Activated gamma-delta T cell treated with Interleukin-2 at 50 U/mL for 16 hours (primary cell): ENCODE measurements at regions not wholly inside any gene's neighbourhood (a gene's known extent, or its start where the extent isn't known, plus 50 kb on each side); places are given as distances from the start of the nearest gene placed in this dataset.

ENCODE experiments used
- DNase-seq: peaks from one replicate; pipeline ENCODE4 v3.0.0-alpha.2; 2020

- no peak for DNase-seq
Observed at GRCh38 chr3:102085431-102086176, 236.3 kb downstream of the NFKBIZ start.

GRCh38 chr3:102087236-102087635 lies 237.9 kb downstream of the NFKBIZ start:
- DNase-seq = no peak

GRCh38 chr3:102089239-102089638 lies 239.9 kb downstream of the NFKBIZ start:
- DNase-seq = no peak

DNA sequence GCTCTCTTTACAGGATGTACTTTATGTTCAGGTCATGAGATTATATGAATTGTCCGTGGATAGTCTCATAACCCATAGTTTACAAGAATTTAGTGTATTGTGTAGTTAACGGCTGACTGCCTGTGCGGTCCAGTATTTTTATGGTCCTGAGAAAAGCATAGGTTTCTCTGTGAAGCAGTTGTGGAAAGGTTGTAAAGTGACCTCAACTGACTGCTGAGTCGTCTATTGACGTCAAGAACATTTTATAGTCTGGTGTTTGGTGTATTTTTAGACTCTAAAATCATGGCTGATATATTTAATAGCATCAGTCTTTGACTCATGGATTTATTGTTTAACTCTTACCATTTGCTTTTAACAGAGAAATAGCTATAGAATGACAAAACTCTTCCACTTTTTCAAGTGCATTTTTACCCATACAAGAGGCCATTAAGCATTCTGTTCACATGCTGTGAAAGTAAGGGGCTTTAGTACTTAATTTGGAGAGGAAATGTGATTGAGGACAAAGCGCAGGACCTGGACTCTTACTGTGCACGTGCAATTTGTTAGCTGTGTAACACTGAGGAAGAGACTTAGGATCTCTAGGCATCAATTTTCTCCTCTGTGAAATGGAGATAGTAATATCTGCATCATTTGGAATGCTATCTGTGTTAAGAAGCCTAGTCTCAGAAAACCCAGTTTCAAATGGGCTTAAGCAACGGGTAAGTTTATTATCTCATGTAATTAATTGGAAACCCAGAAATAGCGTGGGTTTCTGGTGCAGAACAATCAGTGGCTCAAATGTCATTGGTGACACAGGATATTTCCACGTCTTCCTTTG lies 240.8 kb downstream of the NFKBIZ start:
- DNase-seq = no peak

GRCh38 chr3:102090721-102091045 lies 241.4 kb downstream of the NFKBIZ start:
- DNase-seq = no peak

DNA sequence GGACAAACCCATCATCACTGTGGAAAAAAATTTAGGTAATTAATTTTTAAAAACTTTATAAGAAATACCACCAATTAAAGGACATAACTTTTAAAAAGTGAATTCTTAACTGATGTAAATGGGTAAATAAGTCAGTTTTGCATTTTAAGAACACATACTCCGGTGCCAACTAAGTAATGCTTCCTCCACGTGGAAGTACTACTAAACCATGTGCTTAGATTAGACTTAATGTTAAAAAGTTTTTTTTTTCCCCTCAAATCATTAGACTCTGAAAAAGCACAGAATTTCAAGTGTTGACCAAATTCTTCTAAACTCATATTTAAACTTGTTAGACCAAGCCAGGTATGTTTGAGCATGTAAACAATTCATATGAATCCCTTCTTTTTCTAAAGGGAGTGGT lies 242.0 kb downstream of the NFKBIZ start:
- DNase-seq = no peak

GRCh38 chr3:102092617-102093466 lies 243.5 kb downstream of the NFKBIZ start:
- no peak for DNase-seq

GRCh38 chr3:102094506-102094905 lies 245.2 kb downstream of the NFKBIZ start:
- DNase-seq = no peak

GRCh38 chr3:102095383-102095782 lies 246.1 kb downstream of the NFKBIZ start:
- no peak for DNase-seq

DNA sequence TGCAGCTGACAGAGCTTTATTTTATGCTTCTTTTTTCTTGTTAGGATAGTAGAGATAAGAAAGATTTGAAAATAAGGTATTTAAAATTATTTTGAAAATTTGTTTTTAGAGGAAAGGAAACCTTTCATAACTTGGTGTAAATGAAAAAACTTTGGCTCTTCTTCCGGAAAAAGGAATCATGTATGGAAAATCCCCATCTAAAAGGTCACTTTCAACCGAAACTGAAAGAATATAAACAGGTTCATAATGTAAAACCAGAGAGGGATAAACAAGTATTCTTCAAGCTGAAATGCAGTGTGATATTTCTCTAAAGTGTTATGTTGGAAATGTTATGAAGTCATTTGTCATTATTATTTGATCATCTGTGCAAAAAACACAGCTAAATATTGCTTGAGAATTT lies 246.8 kb downstream of the NFKBIZ start:
- DNase-seq = no peak

GRCh38 chr3:102098130-102098885 lies 249.0 kb downstream of the NFKBIZ start:
- DNase-seq = no peak

DNA sequence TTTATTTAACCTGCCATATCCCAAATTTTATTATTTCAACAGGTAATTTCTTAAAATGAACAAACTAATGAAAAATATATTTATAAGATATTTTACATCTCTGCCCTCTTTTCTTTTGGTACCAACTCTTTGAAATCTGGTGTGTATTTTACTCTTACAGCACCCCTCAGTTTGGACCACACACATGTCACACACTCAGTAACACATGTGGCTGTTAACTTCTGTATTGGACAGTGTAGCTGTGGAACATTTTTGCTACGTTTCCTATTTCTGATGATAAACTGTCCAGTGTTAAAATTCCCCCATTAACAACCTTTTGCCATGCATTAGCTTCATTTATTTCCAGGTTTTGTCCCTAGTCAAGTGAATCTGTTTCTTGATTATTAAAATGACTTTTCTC lies 250.6 kb downstream of the NFKBIZ start:
- DNase-seq = no peak

- DNase-seq = no peak
Observed at GRCh38 chr3:102102394-102102793, 253.1 kb downstream of the NFKBIZ start.

- no peak for DNase-seq
Observed at GRCh38 chr3:102104033-102104432, 254.7 kb downstream of the NFKBIZ start.

DNA sequence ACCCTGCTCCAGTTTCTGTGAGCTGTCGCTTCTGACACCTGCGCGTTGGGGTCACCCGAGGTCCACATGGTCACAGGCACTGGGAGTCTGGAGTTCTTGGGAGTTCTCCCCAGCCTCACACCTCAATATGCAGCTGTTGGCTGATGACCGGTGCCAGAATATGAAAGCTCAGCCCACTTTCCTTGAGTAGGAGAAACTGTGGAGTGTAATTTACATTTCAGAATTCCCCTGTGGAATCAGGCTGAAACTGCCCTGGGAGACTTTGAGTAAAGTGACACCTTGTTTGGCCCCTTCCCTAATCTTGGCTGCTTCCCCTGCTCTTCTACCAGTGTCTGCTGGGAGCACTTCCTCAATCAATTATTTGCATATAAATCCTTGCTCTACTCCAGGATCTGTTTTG lies 255.9 kb downstream of the NFKBIZ start:
- DNase-seq = no peak

- no peak for DNase-seq
Observed at GRCh38 chr3:102106416-102107097, 257.2 kb downstream of the NFKBIZ start.

GRCh38 chr3:102112704-102113230 lies 263.5 kb downstream of the NFKBIZ start:
- no peak for DNase-seq

- DNase-seq = no peak
Observed at GRCh38 chr3:102113421-102114041, 264.2 kb downstream of the NFKBIZ start.

DNA sequence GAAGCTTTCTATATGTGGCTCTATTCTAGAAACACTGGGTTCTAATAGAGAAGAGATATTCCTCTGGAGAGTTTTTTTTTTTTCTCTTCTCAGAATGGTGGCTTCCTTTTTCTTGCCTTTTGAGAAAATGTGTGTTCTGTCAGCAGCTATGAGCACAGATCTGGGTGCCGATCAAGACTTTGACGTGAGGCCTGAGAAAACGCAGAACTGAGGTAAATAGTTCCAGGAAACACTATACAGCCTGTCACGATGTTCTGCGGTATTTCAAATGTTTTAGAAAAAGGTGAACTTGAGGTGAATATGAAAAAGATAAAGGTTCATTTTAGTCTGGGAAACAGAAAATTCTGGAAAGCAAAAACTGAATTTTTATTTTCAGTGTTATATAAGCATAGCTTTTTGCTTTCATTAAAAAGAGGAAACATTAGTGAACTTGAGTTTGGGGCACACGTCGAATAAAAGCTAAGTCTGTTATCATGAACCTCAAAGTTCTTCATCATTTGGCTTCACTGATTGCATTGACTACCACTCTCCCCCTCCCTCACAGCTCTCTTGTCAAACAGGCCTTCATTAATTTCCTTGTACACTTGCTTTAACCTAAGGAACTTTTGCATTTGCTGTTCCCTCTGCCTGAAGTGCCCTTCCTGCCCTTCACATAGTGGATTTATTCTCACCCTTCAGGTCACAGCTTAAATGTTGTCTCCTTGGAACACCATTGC lies 265.1 kb downstream of the NFKBIZ start:
- DNase-seq = no peak

DNA sequence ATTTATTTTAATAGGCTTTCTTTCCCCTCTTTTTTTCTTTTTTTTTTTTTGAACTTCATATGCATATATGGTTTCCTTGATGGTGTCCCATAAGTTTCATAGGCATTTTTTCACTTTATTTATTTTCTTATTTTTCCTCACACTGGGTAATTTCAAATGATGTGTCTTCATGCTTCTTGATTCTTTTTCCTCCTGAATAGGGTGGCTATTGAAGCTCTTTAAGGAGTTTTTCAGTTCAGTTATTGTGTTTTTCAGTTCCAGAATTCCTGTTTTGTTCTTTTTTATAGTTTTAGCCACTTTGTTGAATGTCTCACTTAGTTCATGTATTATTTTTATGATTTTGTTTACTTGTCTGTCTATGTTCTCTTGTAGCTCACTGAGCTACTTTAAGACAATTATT lies 273.2 kb downstream of the NFKBIZ start:
- DNase-seq = no peak
